Breast epithelium (tissue), 4 donors: ENCODE measurements at regions not wholly inside any gene's neighbourhood (a gene's known extent, or its start where the extent isn't known, plus 50 kb on each side); places are given as distances from the start of the nearest gene placed in this dataset.
A peak's percentile ranks its signal among the peaks of the same experiment; 100 is the strongest.

Experiments
- DNase-seq, 2 donors: peaks; one replicate each; pipeline ENCODE4 v3.0.0-alpha.2; 2019; ENCODE audit warnings: low spot score in 2 of 2
- H3K27ac ChIP-seq, 2 donors: fragments of 200-600 bp; sonication (generic) in 1 of 2; one replicate each; pipeline ENCODE4 v1.5.1; 2016 to 2019; ENCODE audit warnings: mild to moderate bottlenecking in 1 of 2
- H3K27me3 ChIP-seq, 2 donors: fragments of 200-600 bp; sonication (generic) in 1 of 2; one replicate each; pipeline versions ENCODE4 v1.5.1 to v1.6.0; 2017 to 2019; ENCODE audit warnings: control low read depth in 1 of 2, mild to moderate bottlenecking in 1 of 2
- H3K36me3 ChIP-seq: fragments of 200-600 bp; one replicate; pipeline ENCODE4 v1.5.1; 2019
- H3K4me1 ChIP-seq, 2 donors: fragments of 200-600 bp; sonication (generic); one replicate each; pipeline ENCODE4 v1.5.1; 2016 to 2019; ENCODE audit warnings: control low read depth in 1 of 2
- H3K4me3 ChIP-seq, 3 donors: fragments of 200-600 bp; sonication (generic); 1 replicate in 2 of 3; 2 replicates in 1 of 3; pipeline ENCODE4 v1.5.1; 2016 to 2019; ENCODE audit warnings: mild to moderate bottlenecking in 3 of 3, moderate library complexity in 2 of 3
- H3K9me3 ChIP-seq, 2 donors: fragments of 200-600 bp; sonication (generic) in 1 of 2; one replicate each; pipeline ENCODE4 v1.5.1; 2016 to 2019; ENCODE audit warnings: control low read depth in 1 of 2
- POLR2A ChIP-seq: fragments of 450-650 bp; IDR thresholded peaks from one replicate; pipeline ENCODE4 v1.6.1; 2016; ENCODE audit warnings: antibody characterized with exemption, mild to moderate bottlenecking, moderate library complexity
- POLR2AphosphoS5 ChIP-seq, 3 donors: sonication (generic); formaldehyde crosslinking; IDR thresholded peaks; one replicate each; pipeline ENCODE4 v1.6.1; 2017; ENCODE audit warnings: antibody characterized with exemption in 3 of 3
- intact Hi-C: fragments of 100-400 bp; cut with DNase I; formaldehyde crosslinking; loops from one replicate; pipeline ENCODE4 v1.15.1; 2023; ENCODE audit warnings: low total_unique reads
- TF ChIP-seq, protein P1 (sequence below), 3 donors: fragments of 450-650 bp; IDR thresholded peaks; one replicate each; pipeline ENCODE4 v1.5.1; 2016 to 2017; ENCODE audit warnings: antibody characterized with exemption in 3 of 3, mild to moderate bottlenecking in 3 of 3, moderate library complexity in 3 of 3

DNA sequence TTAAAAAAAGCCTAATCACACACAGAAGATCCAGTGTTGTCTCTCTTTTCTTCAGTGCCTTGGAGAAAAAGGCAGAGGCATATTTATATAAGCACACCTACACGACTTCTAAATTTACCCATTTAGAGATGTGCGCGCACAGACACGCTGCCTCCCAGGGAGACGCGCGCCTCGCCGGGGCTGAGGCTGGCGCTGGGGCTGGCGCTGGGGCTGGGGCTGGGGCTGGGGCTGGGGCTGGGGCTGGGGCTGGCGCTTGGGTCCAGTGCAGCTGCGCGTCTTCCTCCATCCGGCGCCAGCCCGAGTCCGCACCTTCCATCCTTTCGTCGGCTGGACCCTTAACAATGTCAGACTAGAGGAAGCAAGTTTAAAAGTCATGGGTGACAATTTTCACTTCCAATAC is 118.4 kb upstream of the ARID2 start:
- Histone ChIP-seq H3K27ac (no peak overlapping the region), H3K36me3 (no peaks in the 10 kb centered on the region), H3K4me1 (no peaks in the 10 kb centered on the region), H3K4me3 (peak overlapping the region in 2 of 3 donors; percentile 31 to 58), H3K27me3 (no peaks in the 10 kb centered on the region), H3K9me3 (peaks cover 0 to 3% of the 10 kb centered on the region in 2 donors)
- no peak for DNase-seq
- intact Hi-C loops: no loop called here
- TF ChIP-seq POLR2AphosphoS5 (IDR thresholded peaks at IDR 0.05): no peak
- TF ChIP-seq, protein P1, sequence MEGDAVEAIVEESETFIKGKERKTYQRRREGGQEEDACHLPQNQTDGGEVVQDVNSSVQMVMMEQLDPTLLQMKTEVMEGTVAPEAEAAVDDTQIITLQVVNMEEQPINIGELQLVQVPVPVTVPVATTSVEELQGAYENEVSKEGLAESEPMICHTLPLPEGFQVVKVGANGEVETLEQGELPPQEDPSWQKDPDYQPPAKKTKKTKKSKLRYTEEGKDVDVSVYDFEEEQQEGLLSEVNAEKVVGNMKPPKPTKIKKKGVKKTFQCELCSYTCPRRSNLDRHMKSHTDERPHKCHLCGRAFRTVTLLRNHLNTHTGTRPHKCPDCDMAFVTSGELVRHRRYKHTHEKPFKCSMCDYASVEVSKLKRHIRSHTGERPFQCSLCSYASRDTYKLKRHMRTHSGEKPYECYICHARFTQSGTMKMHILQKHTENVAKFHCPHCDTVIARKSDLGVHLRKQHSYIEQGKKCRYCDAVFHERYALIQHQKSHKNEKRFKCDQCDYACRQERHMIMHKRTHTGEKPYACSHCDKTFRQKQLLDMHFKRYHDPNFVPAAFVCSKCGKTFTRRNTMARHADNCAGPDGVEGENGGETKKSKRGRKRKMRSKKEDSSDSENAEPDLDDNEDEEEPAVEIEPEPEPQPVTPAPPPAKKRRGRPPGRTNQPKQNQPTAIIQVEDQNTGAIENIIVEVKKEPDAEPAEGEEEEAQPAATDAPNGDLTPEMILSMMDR (IDR thresholded peaks at IDR 0.05): no peak

DNA sequence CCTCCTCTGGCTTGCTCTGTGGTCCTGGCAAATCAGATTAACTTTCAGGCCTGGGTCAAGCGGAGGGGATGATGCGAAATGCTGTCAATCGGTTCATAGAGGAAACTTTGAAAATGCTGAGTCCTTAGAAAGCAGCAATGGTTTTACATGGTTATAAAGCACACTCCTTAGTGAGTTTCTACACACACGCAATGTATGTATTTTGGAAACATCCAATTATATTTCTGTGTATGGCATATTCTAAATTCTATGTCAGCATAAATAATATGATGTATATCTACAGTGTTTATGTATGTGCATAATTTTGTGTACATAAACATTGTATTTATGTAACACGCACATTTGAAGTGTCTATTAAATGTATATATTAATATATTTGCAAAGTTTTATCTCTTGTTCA is 118.0 kb upstream of the ARID2 start:
- H3K36me3 ChIP-seq: no peaks in the 10 kb centered on the region
- TF ChIP-seq, protein P1 (IDR thresholded peaks at IDR 0.05): no peak
- no peak for TF ChIP-seq POLR2AphosphoS5 (IDR thresholded peaks at IDR 0.05)
- TF ChIP-seq POLR2A: no peak
- no peak for DNase-seq
- no peaks in the 10 kb centered on the region for H3K27me3 ChIP-seq
- no peaks in the 10 kb centered on the region for H3K9me3 ChIP-seq
- intact Hi-C loops: no loop called here
- no peak overlapping the region for H3K27ac ChIP-seq
- no peaks in the 10 kb centered on the region for H3K4me1 ChIP-seq
- H3K4me3 ChIP-seq: peak overlapping the region in 2 of 3 donors; percentile 31 to 58

DNA sequence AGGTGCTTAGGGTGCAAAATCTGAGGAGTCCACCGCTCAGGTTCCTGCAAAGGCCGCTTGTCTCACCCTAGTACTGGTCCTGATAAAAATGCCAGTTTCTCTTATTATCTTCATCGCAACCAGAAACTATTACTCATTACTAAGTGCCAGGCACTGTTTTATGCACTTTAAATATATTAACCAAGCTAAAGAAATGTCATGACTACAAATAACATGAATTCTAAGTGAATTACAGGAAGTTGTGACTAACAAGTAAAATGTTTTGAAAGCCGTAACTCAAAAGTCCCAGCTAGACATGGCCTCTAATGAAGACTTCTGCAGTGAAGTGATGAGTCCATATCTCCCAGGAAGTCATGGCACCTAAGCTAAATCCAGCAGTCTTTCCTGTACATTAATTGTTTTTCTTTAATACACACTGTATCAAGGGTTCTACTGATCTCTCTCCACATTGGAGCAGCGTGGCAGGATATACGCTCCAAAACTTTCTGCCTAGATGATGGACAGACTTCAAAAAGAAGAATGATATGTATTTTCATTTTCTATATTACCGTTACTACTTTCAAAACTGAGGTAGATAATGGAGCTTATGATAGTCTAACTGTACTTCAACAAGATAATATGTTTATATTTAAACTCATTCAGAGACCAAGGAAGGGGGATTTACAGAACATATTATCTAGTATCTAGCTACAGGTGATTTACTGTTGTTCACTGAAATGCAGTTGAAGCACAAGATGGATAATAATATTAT is 117.3 kb upstream of the ARID2 start:
- no peak for TF ChIP-seq POLR2AphosphoS5 (IDR thresholded peaks at IDR 0.05)
- TF ChIP-seq, protein P1 (IDR thresholded peaks at IDR 0.05): no peak
- TF ChIP-seq POLR2A: no peak
- Histone ChIP-seq H3K4me1 (no peaks in the 10 kb centered on the region), H3K27ac (no peak overlapping the region), H3K36me3 (no peaks in the 10 kb centered on the region), H3K4me3 (no peak overlapping the region), H3K9me3 (no peaks in the 10 kb centered on the region), H3K27me3 (no peaks in the 10 kb centered on the region)
- no peak for DNase-seq
- intact Hi-C loops: no loop called here

DNA sequence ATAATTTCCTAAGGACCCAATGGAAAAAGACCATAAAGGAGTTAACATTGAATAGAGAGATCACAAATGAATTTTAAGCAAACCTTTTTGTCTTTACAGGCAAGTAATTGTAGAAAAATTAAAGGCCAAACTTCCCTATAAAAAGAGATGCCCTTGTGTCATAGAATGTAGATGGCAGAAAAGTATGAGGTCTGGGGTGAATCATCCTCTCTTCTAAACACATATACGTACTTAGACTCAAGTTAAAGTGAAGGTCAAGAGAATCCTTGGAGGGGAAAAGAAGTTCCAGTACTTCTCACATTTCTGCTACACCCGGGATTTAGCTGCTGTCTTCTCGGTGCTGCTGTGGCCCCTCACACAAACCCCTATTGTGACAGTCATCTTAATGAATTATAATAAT is 116.2 kb upstream of the ARID2 start:
- intact Hi-C loops: no loop called here

DNA sequence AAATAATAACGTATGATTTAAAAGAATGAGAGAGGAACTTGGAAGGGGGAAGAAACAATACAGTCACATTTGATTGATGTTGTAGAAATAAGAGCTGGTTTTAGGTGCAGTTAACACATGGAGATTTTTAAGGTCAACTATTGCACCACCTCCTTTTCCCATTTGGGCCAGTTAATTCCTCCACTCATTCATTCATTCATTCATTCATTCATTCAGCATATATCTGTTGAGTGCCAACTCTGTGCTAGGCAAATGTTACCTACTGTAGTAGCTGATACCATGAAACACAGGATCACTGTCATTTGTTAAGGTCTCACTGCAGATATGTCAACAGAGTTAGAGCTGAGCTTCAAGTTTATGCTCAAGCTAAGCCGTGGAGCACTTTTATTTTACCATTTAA is 115.7 kb upstream of the ARID2 start:
- intact Hi-C loops: no loop called here

More for the DNA sequence above, 116.2 kb upstream of the ARID2 start:
- no peaks in the 10 kb centered on the region for H3K9me3 ChIP-seq
- H3K27me3 ChIP-seq: no peaks in the 10 kb centered on the region
- TF ChIP-seq POLR2AphosphoS5 (IDR thresholded peaks at IDR 0.05) (no peak), POLR2A (no peak)
- TF ChIP-seq, protein P1 (IDR thresholded peaks at IDR 0.05): no peak
- H3K4me1 ChIP-seq: no peaks in the 10 kb centered on the region
- no peak overlapping the region for H3K27ac ChIP-seq
- H3K4me3 ChIP-seq: no peak overlapping the region
- H3K36me3 ChIP-seq: no peaks in the 10 kb centered on the region
- DNase-seq: no peak

More for the DNA sequence above, 115.7 kb upstream of the ARID2 start:
- H3K9me3 ChIP-seq: no peaks in the 10 kb centered on the region
- H3K27me3 ChIP-seq: no peaks in the 10 kb centered on the region
- H3K4me1 ChIP-seq: no peaks in the 10 kb centered on the region
- no peak for DNase-seq
- no peak for TF ChIP-seq POLR2AphosphoS5 (IDR thresholded peaks at IDR 0.05)
- TF ChIP-seq, protein P1 (IDR thresholded peaks at IDR 0.05): no peak
- no peak for TF ChIP-seq POLR2A
- no peaks in the 10 kb centered on the region for H3K36me3 ChIP-seq
- no peak overlapping the region for H3K4me3 ChIP-seq
- H3K27ac ChIP-seq: no peak overlapping the region
